Neuronal stem cell (in vitro differentiated cells): ENCODE measurements at regions not wholly inside any gene's neighbourhood (a gene's known extent, or its start where the extent isn't known, plus 50 kb on each side); places are given as distances from the start of the nearest gene placed in this dataset.

Experiments used
- DNase-seq: peaks from one replicate; pipeline ENCODE4 v3.0.0-alpha.2; 2013; ENCODE audit warnings: low spot score
- H2AFZ ChIP-seq: one replicate; pipeline ENCODE4 v1.6.1; 2013; ENCODE audit warnings: mild to moderate bottlenecking, low read length, inconsistent platforms
- H2AK5ac ChIP-seq: 2 replicates; pipeline ENCODE4 v1.6.1; 2013; ENCODE audit warnings: low read depth, mild to moderate bottlenecking, inconsistent platforms, low read length, moderate library complexity, mixed read lengths
- H2BK120ac ChIP-seq: 2 replicates; pipeline ENCODE4 v1.6.1; 2013; ENCODE audit warnings: low read depth, mild to moderate bottlenecking, inconsistent platforms, low read length, moderate library complexity, mixed read lengths
- H2BK12ac ChIP-seq: one replicate; pipeline ENCODE4 v1.6.1; 2013; ENCODE audit warnings: low read length, inconsistent platforms
- H2BK15ac ChIP-seq: 2 replicates; pipeline ENCODE4 v1.6.1; 2013; ENCODE audit warnings: mild to moderate bottlenecking, low read length, inconsistent platforms, mixed read lengths
- H2BK5ac ChIP-seq: one replicate; pipeline ENCODE4 v1.6.1; 2013; ENCODE audit warnings: inconsistent platforms, mild to moderate bottlenecking, low read length, moderate library complexity
- H3K14ac ChIP-seq: one replicate; pipeline ENCODE4 v1.6.1; 2013; ENCODE audit warnings: low read length, inconsistent platforms
- H3K18ac ChIP-seq: 2 replicates; pipeline ENCODE4 v1.6.1; 2013; ENCODE audit warnings: low read length, inconsistent platforms
- H3K23ac ChIP-seq: 2 replicates; pipeline ENCODE4 v1.6.1; 2013; ENCODE audit warnings: low read depth, mild to moderate bottlenecking, mixed read lengths, low read length, inconsistent platforms; ENCODE audit not compliant: poor library complexity
- H3K27ac ChIP-seq: replicated peaks from 3 replicates; pipeline ENCODE4 v1.5.1; 2013; ENCODE audit warnings: low read length, inconsistent platforms
- H3K27me3 ChIP-seq, 3 experiments: 2 replicates each; pipeline ENCODE4 v1.6.1; 2013; ENCODE audit warnings: low read length in 3 of 3, mild to moderate bottlenecking in 2 of 3, inconsistent platforms in 1 of 3, low read depth in 1 of 3, mixed read lengths in 1 of 3, moderate library complexity in 1 of 3; ENCODE audit not compliant: control insufficient read depth in 3 of 3, insufficient read depth in 3 of 3
- H3K36me3 ChIP-seq, 2 donors: replicated peaks in 1 of 2; 2 replicates each; pipeline ENCODE4 v1.6.1; 2013; ENCODE audit warnings: low read length in 2 of 2; ENCODE audit not compliant: control insufficient read depth in 2 of 2, insufficient read depth in 2 of 2
- H3K4ac ChIP-seq: 2 replicates; pipeline ENCODE4 v1.6.1; 2013; ENCODE audit warnings: inconsistent platforms, mild to moderate bottlenecking, low read length, moderate library complexity
- H3K4me1 ChIP-seq, 2 donors: 1 replicate in 1 of 2; 2 replicates in 1 of 2; pipeline ENCODE4 v1.6.1; 2013; ENCODE audit warnings: low read length in 2 of 2, low read depth in 1 of 2; ENCODE audit not compliant: control insufficient read depth in 2 of 2, insufficient read depth in 1 of 2
- H3K4me2 ChIP-seq: one replicate; pipeline ENCODE4 v1.6.1; 2013; ENCODE audit warnings: mild to moderate bottlenecking, low read length, inconsistent platforms; ENCODE audit not compliant: insufficient read depth, poor library complexity, severe bottlenecking
- H3K4me3 ChIP-seq, 2 donors: 2 replicates each; pipeline ENCODE4 v1.5.1; 2013; ENCODE audit warnings: low read length in 2 of 2, mild to moderate bottlenecking in 2 of 2, inconsistent platforms in 1 of 2, moderate library complexity in 1 of 2
- H3K79me1 ChIP-seq: one replicate; pipeline ENCODE4 v1.6.1; 2013; ENCODE audit warnings: low read depth, mild to moderate bottlenecking, inconsistent platforms, low read length, moderate library complexity
- H3K9ac ChIP-seq: one replicate; pipeline ENCODE4 v1.6.1; 2013; ENCODE audit warnings: mild to moderate bottlenecking, low read depth, low read length, inconsistent platforms; ENCODE audit not compliant: poor library complexity
- H3K9me3 ChIP-seq, 2 donors: replicated peaks in 1 of 2; 2 replicates each; pipeline versions ENCODE3 to v1.6.1; 2013; ENCODE audit warnings: low read length in 2 of 2, mild to moderate bottlenecking in 2 of 2, inconsistent platforms in 1 of 2, low read depth in 1 of 2, mixed read lengths in 1 of 2, moderate library complexity in 1 of 2; ENCODE audit not compliant: control insufficient read depth in 2 of 2, insufficient read depth in 1 of 2
- H4K8ac ChIP-seq: one replicate; pipeline ENCODE4 v1.6.1; 2013; ENCODE audit warnings: low read depth, mild to moderate bottlenecking, inconsistent platforms, low read length, moderate library complexity
- H4K91ac ChIP-seq: one replicate; pipeline ENCODE4 v1.6.1; 2013; ENCODE audit warnings: low read length, low read depth, mild to moderate bottlenecking, inconsistent platforms; ENCODE audit not compliant: poor library complexity
- WGBS, 2 donors: extraction: QIAGEN DNeasy Blood & Tissue Kit; methylation state at CpG; one replicate each; pipeline ENCODE4 v1.1.7; 2013; ENCODE audit warnings: missing lambda C conversion rate in 2 of 2, mixed read lengths in 1 of 2; ENCODE audit not compliant: insufficient read length in 2 of 2, insufficient replicate concordance in 1 of 2; ENCODE audit errors: extremely low coverage in 2 of 2; 5-methylcytosine and 5-hydroxymethylcytosine counted together

- Histone ChIP-seq H3K18ac (no peak overlapping the region), H3K27me3 (no peaks in the 10 kb centered on the region), H2BK5ac (no peak overlapping the region), H4K8ac (no peak overlapping the region), H3K9me3 (peaks cover 0 to 2% of the 10 kb centered on the region in 2 donors), H3K4me1 (peaks cover 0 to 2% of the 10 kb centered on the region in 2 donors), H3K27ac (no peak overlapping the region), H3K4me2 (no peak overlapping the region), H3K23ac (no peak overlapping the region), H4K91ac (no peak overlapping the region), H3K14ac (no peak overlapping the region), H3K9ac (no peak overlapping the region), H3K4ac (no peak overlapping the region), H2AK5ac (no peak overlapping the region), H3K36me3 (no peaks in the 10 kb centered on the region), H2BK15ac (no peak overlapping the region), H3K79me1 (no peaks in the 10 kb centered on the region), H3K4me3 (no peak overlapping the region), H2AFZ (no peak overlapping the region), H2BK12ac (no peak overlapping the region), H2BK120ac (no peak overlapping the region)
- no CpG with 5 or more reads among the region's 7 CpGs for WGBS, 2 donors
- DNase-seq = no peak
These were observed 734.8 kb downstream of the MED13L start for GRCh38 chr12:115542656-115543055.

GRCh38 chr12:115541891-115542421, 735.5 kb downstream of the MED13L start:
- Histone ChIP-seq H4K91ac (no peak overlapping the region), H4K8ac (no peak overlapping the region), H3K27ac (no peak overlapping the region), H3K4me2 (no peak overlapping the region), H3K14ac (no peak overlapping the region), H3K23ac (no peak overlapping the region), H2BK15ac (no peak overlapping the region), H3K4me1 (peaks cover 0 to 2% of the 10 kb centered on the region in 2 donors), H3K27me3 (no peaks in the 10 kb centered on the region), H3K18ac (no peak overlapping the region), H3K9me3 (peaks cover 0 to 3% of the 10 kb centered on the region in 2 donors), H3K36me3 (no peaks in the 10 kb centered on the region), H2BK5ac (no peak overlapping the region), H2AK5ac (no peak overlapping the region), H2BK12ac (no peak overlapping the region), H2AFZ (no peak overlapping the region), H3K79me1 (no peaks in the 10 kb centered on the region), H3K4me3 (no peak overlapping the region), H3K4ac (no peak overlapping the region), H3K9ac (no peak overlapping the region), H2BK120ac (no peak overlapping the region)
- WGBS, 2 donors = no CpG with 5 or more reads among the region's 5 CpGs
- no peak for DNase-seq

GRCh38 chr12:115528466-115528865, 749.0 kb downstream of the MED13L start:
- no peaks in the 10 kb centered on the region for H3K4me1 ChIP-seq
- no peak overlapping the region for H2AFZ ChIP-seq
- H3K18ac ChIP-seq = no peak overlapping the region
- no peak overlapping the region for H2AK5ac ChIP-seq
- no peak for DNase-seq
- H3K4me3 ChIP-seq = no peak overlapping the region
- H2BK5ac ChIP-seq = no peak overlapping the region
- no peak overlapping the region for H2BK15ac ChIP-seq
- no peak overlapping the region for H2BK12ac ChIP-seq
- no peak overlapping the region for H3K14ac ChIP-seq
- no peak overlapping the region for H3K4me2 ChIP-seq
- no peaks in the 10 kb centered on the region for H3K36me3 ChIP-seq
- H3K9me3 ChIP-seq = no peaks in the 10 kb centered on the region
- H4K91ac ChIP-seq = no peak overlapping the region
- no peak overlapping the region for H3K4ac ChIP-seq
- no peaks in the 10 kb centered on the region for H3K27me3 ChIP-seq
- no CpG with 5 or more reads among the region's 2 CpGs for WGBS, 2 donors
- H3K9ac ChIP-seq = no peak overlapping the region
- no peak overlapping the region for H3K23ac ChIP-seq
- no peaks in the 10 kb centered on the region for H3K79me1 ChIP-seq
- no peak overlapping the region for H3K27ac ChIP-seq
- no peak overlapping the region for H4K8ac ChIP-seq
- H2BK120ac ChIP-seq = no peak overlapping the region

GRCh38 chr12:115521771-115522409, 755.6 kb downstream of the MED13L start:
- Histone ChIP-seq H3K27ac (no peak overlapping the region), H3K79me1 (no peaks in the 10 kb centered on the region), H3K4me1 (no peaks in the 10 kb centered on the region), H3K9me3 (peaks cover 0 to 3% of the 10 kb centered on the region in 2 donors), H3K4me2 (no peak overlapping the region), H2AK5ac (no peak overlapping the region), H4K8ac (no peak overlapping the region), H3K9ac (no peak overlapping the region), H3K4me3 (no peak overlapping the region), H3K36me3 (no peaks in the 10 kb centered on the region), H2BK12ac (no peak overlapping the region), H3K18ac (no peak overlapping the region), H2BK120ac (no peak overlapping the region), H4K91ac (no peak overlapping the region), H2BK5ac (no peak overlapping the region), H3K14ac (no peak overlapping the region), H3K4ac (no peak overlapping the region), H3K27me3 (no peaks in the 10 kb centered on the region), H2AFZ (no peak overlapping the region), H3K23ac (no peak overlapping the region), H2BK15ac (no peak overlapping the region)
- no CpG with 5 or more reads among the region's 8 CpGs for WGBS, 2 donors
- no peak for DNase-seq
